GM19328 (cell line): ENCODE measurements at regions not wholly inside any gene's neighbourhood (a gene's known extent, or its start where the extent isn't known, plus 50 kb on each side); places are given as distances from the start of the nearest gene placed in this dataset.

Experiments used
- ATAC-seq: cut with Tn5 transposase; IDR thresholded peaks from one replicate; pipeline ENCODE4 v1.9.1; 2021; ENCODE audit warnings: mild to moderate bottlenecking, moderate library complexity; ENCODE audit not compliant: unreplicated experiment

GRCh38 chr12:13691598-13691997, 289.8 kb downstream of the GRIN2B start:
- no peak for ATAC-seq

- no peak for ATAC-seq
Observed at GRCh38 chr12:13687633-13688032, 293.8 kb downstream of the GRIN2B start.

GRCh38 chr12:13686260-13686659, 295.1 kb downstream of the GRIN2B start:
- no peak for ATAC-seq

GRCh38 chr12:13680916-13681315, 300.5 kb downstream of the GRIN2B start:
- no peak for ATAC-seq

GRCh38 chr12:13676880-13677279, 304.5 kb downstream of the GRIN2B start:
- no peak for ATAC-seq

GRCh38 chr12:13670285-13670866, 311.0 kb downstream of the GRIN2B start:
- no peak for ATAC-seq

- ATAC-seq, result no peak
Observed at GRCh38 chr12:13668880-13669279, 312.5 kb downstream of the GRIN2B start.

GRCh38 chr12:13666806-13667205, 314.6 kb downstream of the GRIN2B start:
- ATAC-seq, result no peak

GRCh38 chr12:13661005-13661887, 320.2 kb downstream of the GRIN2B start:
- no peak for ATAC-seq

- ATAC-seq, result no peak
Observed at GRCh38 chr12:13654456-13654855, 326.9 kb downstream of the GRIN2B start.

GRCh38 chr12:13652105-13652504, 329.3 kb downstream of the GRIN2B start:
- ATAC-seq, result no peak

GRCh38 chr12:13635709-13636108, 345.7 kb downstream of the GRIN2B start:
- ATAC-seq, result no peak

- no peak for ATAC-seq
Observed at GRCh38 chr12:13631873-13632272, 349.5 kb downstream of the GRIN2B start.

GRCh38 chr12:13630354-13630753, 351.0 kb downstream of the GRIN2B start:
- ATAC-seq, result no peak

GRCh38 chr12:13628067-13628466, 353.3 kb downstream of the GRIN2B start:
- no peak for ATAC-seq

GRCh38 chr12:13627536-13627935, 353.9 kb downstream of the GRIN2B start:
- no peak for ATAC-seq

GRCh38 chr12:13613297-13613696, 368.1 kb downstream of the GRIN2B start:
- no peak for ATAC-seq

- ATAC-seq, result no peak
Observed at GRCh38 chr12:13609894-13610679, 371.3 kb downstream of the GRIN2B start.

GRCh38 chr12:13606290-13606689, 375.1 kb downstream of the GRIN2B start:
- no peak for ATAC-seq

GRCh38 chr12:13603953-13604352, 377.4 kb downstream of the GRIN2B start:
- ATAC-seq, result no peak

- no peak for ATAC-seq
Observed at GRCh38 chr12:13602172-13602571, 379.2 kb downstream of the GRIN2B start.

- no peak for ATAC-seq
Observed at GRCh38 chr12:13599176-13599575, 382.2 kb downstream of the GRIN2B start.
